Panc1 (cell line): ENCODE measurements at regions not wholly inside any gene's neighbourhood (a gene's known extent, or its start where the extent isn't known, plus 50 kb on each side); places are given as distances from the start of the nearest gene placed in this dataset.

Source experiments
- ATAC-seq: fragments of 200-7000 bp; cut with Tn5 transposase; 2 replicates; pipeline ENCODE4 v1.9.1; 2020; ENCODE audit warnings: mild to moderate bottlenecking, moderate library complexity
- BruUV-seq: library from RNA; stranded (reverse); fragments of 400-500 nt; replicated peaks from 2 replicates; lab custom pipeline; 2021; lab: Mats Ljungman, UMichigan
- CTCF ChIA-PET: fragments of 300-600 bp; sonication (Branson Sonifier 250); formaldehyde crosslinking; loops from one replicate; lab custom pipeline; 2022; ENCODE audit warnings: antibody characterized with exemption; lab: Charles Lee
- POLR2A ChIA-PET: fragments of 300-600 bp; sonication (Branson Sonifier 250); formaldehyde crosslinking; loops from one replicate; lab custom pipeline; 2022; ENCODE audit warnings: antibody characterized with exemption; lab: Charles Lee
- DNase-seq: peaks from one replicate; pipeline ENCODE4 v3.0.0-alpha.2; 2010; ENCODE audit warnings: low read depth, low spot score
- H3K27ac ChIP-seq: 2 replicates; pipeline ENCODE4 v1.5.1; 2011; ENCODE audit warnings: mild to moderate bottlenecking, low read length, inconsistent platforms
- H3K27me3 ChIP-seq: fragments of 200-500 bp; sonication (Bioruptor generic); 2 replicates; pipeline ENCODE4 v1.6.0; 2014; ENCODE audit warnings: low read length, inconsistent platforms; ENCODE audit not compliant: control insufficient read depth, insufficient read depth
- H3K36me3 ChIP-seq: fragments of 200-500 bp; sonication (Bioruptor generic); 2 replicates; pipeline ENCODE4 v1.5.1; 2014; ENCODE audit warnings: inconsistent platforms, mild to moderate bottlenecking, low read length, moderate library complexity; ENCODE audit not compliant: control insufficient read depth, insufficient read depth
- H3K4me1 ChIP-seq: 2 replicates; pipeline ENCODE4 v1.5.1; 2011; ENCODE audit warnings: inconsistent platforms, mild to moderate bottlenecking, low read length, moderate library complexity; ENCODE audit not compliant: control insufficient read depth, insufficient read depth
- H3K4me3 ChIP-seq, 2 experiments: 2 replicates each; pipeline ENCODE4 v1.5.1; 2011 to 2012; ENCODE audit warnings: low read depth in 2 of 2, low read length in 2 of 2, mild to moderate bottlenecking in 2 of 2, inconsistent platforms in 1 of 2, moderate library complexity in 1 of 2
- H3K9me3 ChIP-seq: fragments of 200-500 bp; sonication (Bioruptor generic); 2 replicates; pipeline ENCODE4 v1.5.1; 2014; ENCODE audit warnings: low read depth, mild to moderate bottlenecking, inconsistent platforms, low read length, moderate library complexity; ENCODE audit not compliant: control insufficient read depth, insufficient read depth
- POLR2AphosphoS5 ChIP-seq: IDR thresholded peaks from 2 replicates; pipeline ENCODE4 v1.6.1; 2012; ENCODE audit warnings: mild to moderate bottlenecking, low read depth, low read length, moderate library complexity
- SIN3A ChIP-seq: IDR thresholded peaks from 2 replicates; pipeline ENCODE4 v1.6.1; 2012; ENCODE audit warnings: low read depth, mild to moderate bottlenecking, low read length, moderate library complexity, borderline replicate concordance; ENCODE audit not compliant: insufficient read depth
- TCF7L2 ChIP-seq: IDR thresholded peaks from 2 replicates; pipeline ENCODE4 v1.6.1; 2011; ENCODE audit warnings: mild to moderate bottlenecking, low read depth, low read length, inconsistent platforms
- in situ Hi-C: cut with HindIII; loops from 2 replicates; pipeline ENCODE4 v1.10.0; 2016; ENCODE audit warnings: low sequenced_read_pairs, low pct_unique_long_range_greater_than_20kb
- intact Hi-C: fragments of 100-400 bp; cut with micrococcal nuclease; formaldehyde crosslinking; loops from one replicate; pipeline ENCODE4 v1.10.0; 2022; ENCODE audit not compliant: unreplicated experiment
- TF ChIP-seq, protein P1 (sequence below), 2 experiments: IDR thresholded peaks; 2 replicates each; pipeline ENCODE4 v1.6.1; 2011 to 2012; ENCODE audit warnings: low read depth in 2 of 2, control low read depth in 1 of 2, low read length in 1 of 2, mild to moderate bottlenecking in 1 of 2, moderate library complexity in 1 of 2; ENCODE audit not compliant: insufficient read depth in 1 of 2
- TF ChIP-seq, protein P2 (sequence below): fragments of 450-650 bp; IDR thresholded peaks from 2 replicates; pipeline ENCODE4 v1.5.1; 2017; ENCODE audit warnings: mild to moderate bottlenecking

DNA sequence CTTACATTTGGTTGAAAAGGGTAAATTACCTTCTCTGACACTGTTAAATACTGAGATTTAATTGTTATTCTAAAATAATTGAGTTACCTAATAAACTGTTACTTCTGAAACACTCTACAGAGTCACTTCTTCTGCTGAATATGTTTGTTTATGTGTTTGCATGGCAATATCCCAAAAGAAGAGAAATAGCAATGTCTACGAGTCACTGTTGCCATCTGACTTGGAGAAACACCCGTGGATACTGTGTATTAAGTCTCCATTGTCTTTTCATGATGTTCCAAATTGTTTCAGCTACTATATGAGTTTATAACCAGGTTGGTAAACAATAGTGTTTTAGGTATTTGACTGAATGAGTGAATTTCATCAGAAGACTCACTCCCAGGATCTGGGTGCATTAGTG lies 754.2 kb upstream of the ID2 start:
- Histone ChIP-seq H3K36me3 (no peaks in the 10 kb centered on the region), H3K4me1 (no peaks in the 10 kb centered on the region), H3K9me3 (no peaks in the 10 kb centered on the region), H3K27me3 (no peaks in the 10 kb centered on the region), H3K4me3 (no peak overlapping the region), H3K27ac (no peak overlapping the region)
- ATAC-seq (no peak), DNase-seq (no peak)
- BruUV-seq = no TSS peak
- in situ Hi-C loops = no loop called here
- POLR2A ChIA-PET = no interaction called here
- CTCF ChIA-PET = no interaction called here
- TF ChIP-seq, protein P1, sequence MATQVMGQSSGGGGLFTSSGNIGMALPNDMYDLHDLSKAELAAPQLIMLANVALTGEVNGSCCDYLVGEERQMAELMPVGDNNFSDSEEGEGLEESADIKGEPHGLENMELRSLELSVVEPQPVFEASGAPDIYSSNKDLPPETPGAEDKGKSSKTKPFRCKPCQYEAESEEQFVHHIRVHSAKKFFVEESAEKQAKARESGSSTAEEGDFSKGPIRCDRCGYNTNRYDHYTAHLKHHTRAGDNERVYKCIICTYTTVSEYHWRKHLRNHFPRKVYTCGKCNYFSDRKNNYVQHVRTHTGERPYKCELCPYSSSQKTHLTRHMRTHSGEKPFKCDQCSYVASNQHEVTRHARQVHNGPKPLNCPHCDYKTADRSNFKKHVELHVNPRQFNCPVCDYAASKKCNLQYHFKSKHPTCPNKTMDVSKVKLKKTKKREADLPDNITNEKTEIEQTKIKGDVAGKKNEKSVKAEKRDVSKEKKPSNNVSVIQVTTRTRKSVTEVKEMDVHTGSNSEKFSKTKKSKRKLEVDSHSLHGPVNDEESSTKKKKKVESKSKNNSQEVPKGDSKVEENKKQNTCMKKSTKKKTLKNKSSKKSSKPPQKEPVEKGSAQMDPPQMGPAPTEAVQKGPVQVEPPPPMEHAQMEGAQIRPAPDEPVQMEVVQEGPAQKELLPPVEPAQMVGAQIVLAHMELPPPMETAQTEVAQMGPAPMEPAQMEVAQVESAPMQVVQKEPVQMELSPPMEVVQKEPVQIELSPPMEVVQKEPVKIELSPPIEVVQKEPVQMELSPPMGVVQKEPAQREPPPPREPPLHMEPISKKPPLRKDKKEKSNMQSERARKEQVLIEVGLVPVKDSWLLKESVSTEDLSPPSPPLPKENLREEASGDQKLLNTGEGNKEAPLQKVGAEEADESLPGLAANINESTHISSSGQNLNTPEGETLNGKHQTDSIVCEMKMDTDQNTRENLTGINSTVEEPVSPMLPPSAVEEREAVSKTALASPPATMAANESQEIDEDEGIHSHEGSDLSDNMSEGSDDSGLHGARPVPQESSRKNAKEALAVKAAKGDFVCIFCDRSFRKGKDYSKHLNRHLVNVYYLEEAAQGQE (IDR thresholded peaks at IDR 0.05; ENCODE audit: insufficient read depth in 1 of 2, low read depth in 2 of 2, low read length in 1 of 2) = no peak
- TF ChIP-seq POLR2AphosphoS5 = no peak
- TF ChIP-seq, protein P2, sequence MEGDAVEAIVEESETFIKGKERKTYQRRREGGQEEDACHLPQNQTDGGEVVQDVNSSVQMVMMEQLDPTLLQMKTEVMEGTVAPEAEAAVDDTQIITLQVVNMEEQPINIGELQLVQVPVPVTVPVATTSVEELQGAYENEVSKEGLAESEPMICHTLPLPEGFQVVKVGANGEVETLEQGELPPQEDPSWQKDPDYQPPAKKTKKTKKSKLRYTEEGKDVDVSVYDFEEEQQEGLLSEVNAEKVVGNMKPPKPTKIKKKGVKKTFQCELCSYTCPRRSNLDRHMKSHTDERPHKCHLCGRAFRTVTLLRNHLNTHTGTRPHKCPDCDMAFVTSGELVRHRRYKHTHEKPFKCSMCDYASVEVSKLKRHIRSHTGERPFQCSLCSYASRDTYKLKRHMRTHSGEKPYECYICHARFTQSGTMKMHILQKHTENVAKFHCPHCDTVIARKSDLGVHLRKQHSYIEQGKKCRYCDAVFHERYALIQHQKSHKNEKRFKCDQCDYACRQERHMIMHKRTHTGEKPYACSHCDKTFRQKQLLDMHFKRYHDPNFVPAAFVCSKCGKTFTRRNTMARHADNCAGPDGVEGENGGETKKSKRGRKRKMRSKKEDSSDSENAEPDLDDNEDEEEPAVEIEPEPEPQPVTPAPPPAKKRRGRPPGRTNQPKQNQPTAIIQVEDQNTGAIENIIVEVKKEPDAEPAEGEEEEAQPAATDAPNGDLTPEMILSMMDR = no peak
- TF ChIP-seq TCF7L2 = no peak
- no peak for TF ChIP-seq SIN3A
- intact Hi-C loops = no loop called here

DNA sequence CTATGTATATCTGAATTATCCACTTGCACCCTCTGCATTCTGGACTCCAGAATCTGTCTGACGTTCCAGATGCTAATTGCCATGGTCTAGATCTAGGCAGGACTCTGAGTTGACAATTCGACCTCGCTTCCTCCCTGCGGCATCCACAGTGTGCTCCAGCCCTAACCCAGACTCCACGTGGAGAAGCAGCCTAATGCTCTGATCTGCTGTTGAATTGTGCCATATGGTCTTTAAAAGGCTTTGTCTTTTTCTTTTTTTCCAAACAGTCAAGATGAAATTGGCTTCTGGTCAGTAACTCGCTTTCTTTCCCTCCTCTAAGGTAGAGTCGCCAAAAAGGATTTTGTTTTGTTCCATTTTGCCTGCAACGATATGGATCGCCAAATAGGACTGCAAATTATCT lies 752.6 kb upstream of the ID2 start:
- TF ChIP-seq, protein P2 = no peak
- no peak for TF ChIP-seq SIN3A
- TF ChIP-seq TCF7L2 = no peak
- no peak for TF ChIP-seq POLR2AphosphoS5
- TF ChIP-seq, protein P1 (IDR thresholded peaks at IDR 0.05; ENCODE audit: insufficient read depth in 1 of 2, low read depth in 2 of 2, low read length in 1 of 2) = no peak
- in situ Hi-C loops (no loop called here), intact Hi-C loops (no loop called here)
- DNase-seq = no peak
- Histone ChIP-seq H3K27ac (no peak overlapping the region), H3K36me3 (no peaks in the 10 kb centered on the region), H3K4me3 (no peak overlapping the region), H3K9me3 (no peaks in the 10 kb centered on the region), H3K4me1 (no peaks in the 10 kb centered on the region), H3K27me3 (no peaks in the 10 kb centered on the region)
- ChIA-PET CTCF (no interaction called here), POLR2A (no interaction called here)
- ATAC-seq = no peak
- no TSS peak for BruUV-seq
